ENCODE measurements at regions not wholly inside any gene's neighbourhood (a gene's known extent, or its start where the extent isn't known, plus 50 kb on each side); places are given as distances from the start of the nearest gene placed in this dataset.

DNA sequence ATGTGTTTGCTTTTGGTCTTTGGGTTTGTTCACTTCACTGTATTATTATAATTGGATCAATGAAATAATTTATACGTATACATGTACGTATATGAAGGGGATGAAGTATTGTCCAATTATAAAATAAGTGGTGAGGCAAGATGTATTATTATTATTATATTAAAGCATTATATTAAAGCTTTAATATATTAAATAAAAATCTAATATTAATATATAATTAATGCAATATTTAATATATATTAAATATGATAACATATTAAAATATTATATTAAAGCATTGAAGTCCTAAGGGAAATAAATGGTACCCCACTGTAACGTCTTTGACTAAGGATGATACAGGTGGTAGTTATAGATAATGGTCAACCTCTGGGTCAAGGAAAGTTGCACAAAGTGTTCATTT lies 63.7 kb upstream of the RTL1 start:
- TF ChIP-seq, protein P1, sequence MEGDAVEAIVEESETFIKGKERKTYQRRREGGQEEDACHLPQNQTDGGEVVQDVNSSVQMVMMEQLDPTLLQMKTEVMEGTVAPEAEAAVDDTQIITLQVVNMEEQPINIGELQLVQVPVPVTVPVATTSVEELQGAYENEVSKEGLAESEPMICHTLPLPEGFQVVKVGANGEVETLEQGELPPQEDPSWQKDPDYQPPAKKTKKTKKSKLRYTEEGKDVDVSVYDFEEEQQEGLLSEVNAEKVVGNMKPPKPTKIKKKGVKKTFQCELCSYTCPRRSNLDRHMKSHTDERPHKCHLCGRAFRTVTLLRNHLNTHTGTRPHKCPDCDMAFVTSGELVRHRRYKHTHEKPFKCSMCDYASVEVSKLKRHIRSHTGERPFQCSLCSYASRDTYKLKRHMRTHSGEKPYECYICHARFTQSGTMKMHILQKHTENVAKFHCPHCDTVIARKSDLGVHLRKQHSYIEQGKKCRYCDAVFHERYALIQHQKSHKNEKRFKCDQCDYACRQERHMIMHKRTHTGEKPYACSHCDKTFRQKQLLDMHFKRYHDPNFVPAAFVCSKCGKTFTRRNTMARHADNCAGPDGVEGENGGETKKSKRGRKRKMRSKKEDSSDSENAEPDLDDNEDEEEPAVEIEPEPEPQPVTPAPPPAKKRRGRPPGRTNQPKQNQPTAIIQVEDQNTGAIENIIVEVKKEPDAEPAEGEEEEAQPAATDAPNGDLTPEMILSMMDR (IDR thresholded peaks at IDR 0.05): no peak
- TF ChIP-seq ZFX (IDR thresholded peaks at IDR 0.05; ENCODE audit: borderline replicate concordance): no peak

All from 22Rv1 (cell line).